Activated CD4-positive, alpha-beta T cell treated with anti-CD3 and anti-CD28 coated beads, Interleukin-2, amount 50 U/mL, for 1 hour (primary cell): ENCODE measurements at regions not wholly inside any gene's neighbourhood (a gene's known extent, or its start where the extent isn't known, plus 50 kb on each side); places are given as distances from the start of the nearest gene placed in this dataset.

ENCODE experiments used
- DNase-seq: peaks from one replicate; pipeline ENCODE4 v3.0.0-alpha.2; 2020

DNA sequence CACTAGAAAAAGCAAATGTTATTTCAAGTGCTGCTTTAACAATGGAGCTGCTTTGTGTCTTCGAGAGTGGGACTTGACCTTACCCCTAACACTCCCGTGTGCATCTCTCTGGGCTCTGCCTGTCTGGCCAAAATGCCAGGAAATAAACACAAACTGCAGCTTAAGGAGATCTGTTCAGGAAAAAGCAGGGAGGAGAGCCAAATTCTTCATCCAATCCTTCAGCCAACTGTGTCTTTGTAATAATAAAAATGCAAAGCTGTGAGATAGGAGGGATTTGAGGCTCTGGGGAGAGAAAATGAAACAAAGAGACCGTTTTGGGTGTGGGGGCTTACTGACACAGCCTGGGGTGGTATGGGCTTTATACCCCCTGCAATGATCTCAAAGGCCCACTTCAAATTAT lies 85.8 kb upstream of the WSCD2 start:
- DNase-seq, result no peak

DNA sequence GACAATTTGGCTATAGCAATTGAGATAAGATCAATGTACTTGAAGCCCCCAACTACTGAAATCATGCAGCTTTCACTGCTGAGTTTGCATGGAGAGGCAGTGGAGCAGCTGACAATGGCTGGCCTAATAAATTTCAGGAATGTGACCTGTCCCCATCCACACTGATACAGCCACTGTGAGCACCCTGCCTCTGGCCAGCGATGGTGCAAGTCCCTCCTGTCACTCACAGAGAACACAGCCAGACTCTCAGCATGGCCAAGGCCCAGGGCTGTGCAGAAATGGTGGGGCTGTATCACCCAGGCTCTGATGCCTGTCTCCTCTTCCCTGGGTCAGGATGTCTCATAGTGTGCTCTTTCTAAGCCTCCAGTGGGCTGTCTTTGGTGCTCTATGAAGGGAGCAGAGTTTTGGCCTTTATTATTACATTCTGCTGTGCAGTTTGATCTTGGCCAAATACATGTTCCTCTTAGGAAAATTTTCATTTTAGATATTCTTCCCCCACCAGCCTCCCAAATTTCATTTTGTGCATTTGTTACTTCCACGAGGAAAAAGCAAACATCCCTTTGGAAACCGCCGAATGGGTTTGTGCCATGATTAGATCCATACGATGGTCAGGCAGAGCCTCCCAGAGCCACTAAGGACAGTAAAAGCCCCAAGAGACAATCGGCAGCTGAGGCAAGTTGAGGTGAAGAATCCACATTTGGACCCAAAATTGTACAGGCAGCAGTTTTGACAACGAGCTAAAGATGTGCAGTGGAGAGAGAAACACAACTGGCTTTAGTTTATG lies 85.1 kb upstream of the WSCD2 start:
- no peak for DNase-seq

DNA sequence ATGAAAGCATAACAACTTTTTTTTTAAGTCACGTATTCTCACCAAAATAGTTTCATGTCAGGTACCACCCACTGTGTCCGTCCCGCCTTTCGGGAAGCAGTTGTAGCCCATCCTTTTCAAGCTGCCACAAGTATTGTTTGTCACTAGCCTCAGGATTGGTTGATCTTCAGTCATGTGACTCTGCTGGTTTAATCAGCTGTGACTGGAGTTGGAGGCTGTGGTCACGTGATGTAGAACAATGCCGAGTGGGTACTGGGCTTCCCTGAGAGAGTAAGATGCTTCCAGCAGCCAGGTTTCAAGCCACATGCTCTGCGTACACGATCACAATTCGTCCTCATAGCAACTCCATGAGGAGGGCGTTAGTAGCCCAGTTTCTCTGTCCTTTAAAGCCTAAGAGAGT lies 83.0 kb upstream of the WSCD2 start:
- DNase-seq, result no peak

DNA sequence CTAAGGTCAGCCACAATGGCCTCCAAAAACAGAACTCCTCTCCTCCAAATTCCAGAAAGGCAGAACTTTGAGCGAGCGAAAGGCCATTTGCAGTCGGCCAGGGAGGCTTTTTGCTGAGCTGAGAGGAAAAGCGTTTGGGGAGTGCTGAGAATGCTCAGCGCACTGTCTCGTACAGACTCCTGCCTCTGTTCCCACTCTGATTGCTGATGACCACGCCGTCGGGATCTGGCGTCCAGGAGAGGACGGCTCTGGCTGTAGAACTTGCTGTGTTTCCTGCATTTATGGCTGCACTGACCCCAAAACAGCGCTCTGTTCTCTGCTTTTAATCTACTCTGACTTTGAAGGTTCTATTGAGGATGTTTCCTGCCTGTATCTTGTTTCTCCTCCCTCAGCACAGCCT lies 82.4 kb upstream of the WSCD2 start:
- no peak for DNase-seq

DNA sequence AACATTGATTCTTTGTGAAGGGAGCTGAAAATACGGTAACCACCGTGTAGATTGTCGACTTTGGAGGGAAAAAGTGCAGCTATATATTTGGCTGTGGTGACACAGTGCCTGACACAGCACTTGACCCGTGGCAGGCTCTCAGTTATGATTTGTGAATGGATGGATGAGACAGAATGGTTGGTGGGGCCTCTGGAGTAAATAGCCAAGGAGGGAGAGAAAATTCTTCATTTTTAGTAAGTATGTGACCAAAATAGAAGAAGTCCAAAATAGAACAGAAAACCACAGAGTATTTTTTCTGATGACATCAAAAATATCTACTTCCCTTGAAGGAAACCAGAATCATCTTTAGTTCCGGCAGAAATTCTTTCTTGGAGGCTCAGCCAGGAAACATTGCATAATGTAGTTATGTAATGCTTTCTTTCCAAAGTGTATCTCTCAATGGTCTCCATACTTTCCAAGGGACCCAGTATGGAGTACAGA lies 82.0 kb upstream of the WSCD2 start:
- no peak for DNase-seq

DNA sequence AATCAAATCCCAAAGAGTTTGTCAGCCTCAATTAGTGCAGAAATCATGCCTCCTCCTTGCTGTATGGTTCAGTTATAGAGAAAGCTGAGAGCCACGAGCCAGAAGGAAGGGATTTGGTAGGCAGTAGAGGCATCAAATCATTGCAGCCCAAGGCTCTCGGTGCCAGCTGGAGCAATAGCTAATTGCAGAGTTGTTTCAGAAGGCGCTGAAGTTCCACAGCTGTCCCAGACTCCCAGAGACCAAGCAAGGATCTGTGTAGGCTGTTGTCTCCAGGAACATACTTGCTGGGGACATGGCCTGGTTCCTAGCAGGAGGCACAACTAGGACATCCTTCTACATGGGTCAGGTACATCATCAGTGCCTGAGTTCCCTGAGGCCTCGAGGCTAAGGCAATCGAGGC lies 80.4 kb upstream of the WSCD2 start:
- DNase-seq, result no peak

DNA sequence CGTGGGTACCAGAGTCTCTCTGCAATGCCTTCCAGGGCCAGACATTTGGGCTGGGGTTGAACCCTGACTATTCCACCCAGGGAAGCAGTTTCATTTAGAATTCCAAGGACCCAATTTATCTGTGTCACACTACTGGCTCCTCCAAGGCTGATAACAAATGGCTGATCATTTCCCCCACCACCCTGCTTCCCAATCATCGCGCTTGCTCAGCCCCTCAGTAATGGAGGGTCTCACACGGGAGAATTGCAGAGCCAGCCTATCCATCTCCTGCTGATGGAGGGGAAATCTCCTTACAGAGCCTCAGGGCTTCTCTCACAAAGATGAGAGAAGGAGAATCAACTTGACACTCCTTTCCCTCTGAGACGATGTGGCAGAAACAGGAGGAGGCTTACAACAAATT lies 78.4 kb upstream of the WSCD2 start:
- no peak for DNase-seq

DNA sequence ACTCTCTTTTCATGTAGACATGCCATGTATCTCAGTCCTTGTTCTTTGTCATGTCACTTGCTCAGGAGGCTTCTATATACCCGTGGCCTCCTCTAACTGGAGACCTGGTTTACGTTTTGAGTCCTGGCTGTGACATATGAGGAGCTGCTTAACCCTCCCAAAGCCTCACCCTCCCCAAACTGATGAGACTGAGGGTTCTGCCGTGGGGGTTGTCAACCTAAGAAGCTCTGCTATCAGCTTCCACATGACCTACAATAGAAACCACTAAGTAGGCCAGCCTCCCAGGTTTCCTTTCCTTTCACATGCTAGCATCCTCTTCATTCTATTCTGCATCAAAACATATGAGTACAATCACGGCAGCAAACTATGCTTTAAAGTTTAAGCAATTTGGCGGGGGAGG lies 76.8 kb upstream of the WSCD2 start:
- DNase-seq, result no peak

DNA sequence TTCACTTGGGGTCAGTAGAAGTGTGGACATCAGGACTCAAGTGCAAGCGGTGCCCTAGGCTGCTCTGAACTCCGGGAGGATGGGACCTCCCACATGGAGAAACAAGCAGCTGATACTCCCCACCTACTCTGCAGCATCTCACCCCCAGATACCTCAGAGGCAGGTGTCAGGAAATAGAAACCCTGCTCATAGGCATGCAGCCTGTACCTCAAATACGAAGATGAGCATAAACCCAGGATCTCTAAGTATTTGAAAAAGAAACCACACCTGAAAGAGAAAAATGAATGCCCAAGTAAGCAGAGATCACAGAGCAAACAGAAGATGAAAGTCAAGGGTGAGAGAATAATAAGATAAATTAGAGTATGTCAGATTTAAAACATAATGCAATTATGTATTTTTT lies 75.6 kb upstream of the WSCD2 start:
- DNase-seq, result no peak

DNA sequence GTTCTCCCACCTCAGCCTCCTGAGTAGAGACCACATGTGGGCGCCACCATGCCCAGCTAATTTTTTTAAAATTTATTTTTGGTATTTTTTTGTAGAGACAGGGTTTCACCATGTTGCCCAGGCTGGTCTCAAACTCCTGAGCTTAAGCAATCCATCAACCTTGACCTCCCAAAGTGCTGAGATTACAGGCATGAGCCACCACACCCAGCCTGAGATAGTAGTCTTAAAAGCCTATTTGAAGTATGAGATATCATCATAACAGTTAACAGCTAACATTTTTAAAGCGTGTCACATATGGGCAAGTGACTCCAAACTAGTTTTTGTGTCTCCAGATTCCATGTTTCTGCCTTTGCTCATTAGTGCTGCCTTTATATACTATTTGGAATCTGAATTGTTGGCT lies 74.6 kb upstream of the WSCD2 start:
- DNase-seq, result no peak

DNA sequence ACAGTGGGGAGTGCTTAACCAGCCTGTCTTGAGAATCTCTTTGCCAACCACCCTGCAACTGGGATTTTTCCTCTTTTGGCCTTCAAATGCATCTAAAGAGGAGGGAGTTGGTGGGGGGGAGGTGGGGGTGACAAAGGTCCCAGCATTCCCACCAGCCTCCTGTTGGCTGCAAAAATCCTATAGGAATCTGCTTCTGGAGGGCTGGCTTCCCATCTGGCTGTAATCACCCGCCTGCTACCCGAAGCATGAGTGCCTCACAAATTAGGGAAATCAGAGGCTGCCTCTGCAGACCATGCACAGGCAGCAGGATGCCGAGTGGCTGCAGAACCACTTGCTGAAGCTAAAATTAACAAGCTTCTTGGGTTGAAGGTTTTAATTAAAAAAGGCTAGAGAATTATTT lies 73.9 kb upstream of the WSCD2 start:
- no peak for DNase-seq

DNA sequence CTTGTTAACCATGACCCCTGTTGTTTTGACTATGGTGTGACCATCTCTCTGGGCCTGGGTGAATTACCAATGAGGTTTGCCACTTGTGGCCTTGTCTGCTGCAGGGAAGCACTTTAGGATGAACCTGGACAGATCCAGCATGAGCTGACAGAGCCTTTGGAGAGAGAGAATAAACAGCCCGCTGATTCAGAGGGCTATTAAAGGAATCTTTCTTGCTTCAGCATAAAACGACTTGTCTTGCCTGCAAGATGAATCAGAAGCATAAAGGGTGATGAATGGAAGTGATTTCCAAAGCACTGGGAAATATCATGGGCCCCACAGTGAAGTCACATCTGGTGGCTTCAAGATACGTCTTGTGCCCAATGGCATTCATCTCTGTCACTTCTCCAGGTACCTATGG lies 69.0 kb upstream of the WSCD2 start:
- no peak for DNase-seq

DNA sequence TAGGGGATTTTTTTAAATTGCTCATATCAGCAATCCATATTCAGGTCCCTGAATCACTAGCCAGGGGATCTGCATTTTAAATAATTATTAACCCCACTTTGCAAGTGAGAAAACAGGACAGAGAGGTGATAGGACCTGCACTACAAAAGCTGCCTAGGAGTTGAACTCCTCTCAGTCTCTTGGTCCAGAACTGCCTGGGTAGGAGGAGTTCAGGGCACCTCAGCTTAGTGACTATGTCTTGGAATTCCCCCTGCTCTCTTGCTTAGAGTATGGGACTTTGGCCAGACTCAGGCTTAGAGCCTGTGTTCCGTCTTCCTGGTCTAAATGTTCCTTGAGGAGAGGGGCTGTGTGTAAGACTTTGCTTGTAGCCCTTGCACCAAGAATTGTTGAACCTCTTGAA lies 68.2 kb upstream of the WSCD2 start:
- DNase-seq, result no peak

DNA sequence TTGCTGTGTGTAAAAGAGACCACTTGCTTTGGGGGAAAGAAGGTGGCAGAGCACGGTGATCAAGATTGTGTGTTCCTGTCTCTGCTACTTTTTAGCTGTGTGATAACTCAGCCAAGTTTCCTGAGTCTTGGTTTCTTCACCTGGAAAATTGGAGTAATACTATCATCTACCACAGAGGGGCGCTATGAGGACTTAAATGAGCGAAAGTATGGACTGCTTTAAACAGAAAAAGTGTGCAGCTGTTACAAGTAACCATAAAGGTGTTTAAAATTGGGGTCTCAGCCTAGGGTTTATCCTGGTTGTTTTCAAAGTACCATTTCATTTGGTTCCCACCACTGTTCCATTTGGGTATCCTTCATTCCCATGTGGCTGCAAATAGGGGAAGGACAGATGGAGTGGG lies 65.9 kb upstream of the WSCD2 start:
- no peak for DNase-seq

DNA sequence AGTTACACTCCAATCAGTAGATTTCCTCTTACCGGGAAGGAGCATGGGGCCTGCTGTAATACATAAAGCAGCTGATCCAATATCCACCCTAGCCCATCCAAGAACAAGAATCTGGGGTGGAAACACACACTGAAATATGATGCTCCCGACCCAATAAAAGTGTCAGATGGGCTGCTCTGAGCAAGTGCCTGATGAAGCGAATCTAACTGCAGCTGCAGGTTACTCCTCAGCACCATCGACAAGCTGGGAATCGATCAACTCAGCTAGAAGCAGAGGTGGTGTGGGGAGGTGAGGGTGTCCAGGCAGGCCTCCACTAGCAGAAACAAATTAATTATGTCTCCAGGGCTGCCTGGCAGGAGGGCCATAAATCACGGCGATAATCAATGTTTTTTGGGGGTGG lies 64.0 kb upstream of the WSCD2 start:
- no peak for DNase-seq

DNA sequence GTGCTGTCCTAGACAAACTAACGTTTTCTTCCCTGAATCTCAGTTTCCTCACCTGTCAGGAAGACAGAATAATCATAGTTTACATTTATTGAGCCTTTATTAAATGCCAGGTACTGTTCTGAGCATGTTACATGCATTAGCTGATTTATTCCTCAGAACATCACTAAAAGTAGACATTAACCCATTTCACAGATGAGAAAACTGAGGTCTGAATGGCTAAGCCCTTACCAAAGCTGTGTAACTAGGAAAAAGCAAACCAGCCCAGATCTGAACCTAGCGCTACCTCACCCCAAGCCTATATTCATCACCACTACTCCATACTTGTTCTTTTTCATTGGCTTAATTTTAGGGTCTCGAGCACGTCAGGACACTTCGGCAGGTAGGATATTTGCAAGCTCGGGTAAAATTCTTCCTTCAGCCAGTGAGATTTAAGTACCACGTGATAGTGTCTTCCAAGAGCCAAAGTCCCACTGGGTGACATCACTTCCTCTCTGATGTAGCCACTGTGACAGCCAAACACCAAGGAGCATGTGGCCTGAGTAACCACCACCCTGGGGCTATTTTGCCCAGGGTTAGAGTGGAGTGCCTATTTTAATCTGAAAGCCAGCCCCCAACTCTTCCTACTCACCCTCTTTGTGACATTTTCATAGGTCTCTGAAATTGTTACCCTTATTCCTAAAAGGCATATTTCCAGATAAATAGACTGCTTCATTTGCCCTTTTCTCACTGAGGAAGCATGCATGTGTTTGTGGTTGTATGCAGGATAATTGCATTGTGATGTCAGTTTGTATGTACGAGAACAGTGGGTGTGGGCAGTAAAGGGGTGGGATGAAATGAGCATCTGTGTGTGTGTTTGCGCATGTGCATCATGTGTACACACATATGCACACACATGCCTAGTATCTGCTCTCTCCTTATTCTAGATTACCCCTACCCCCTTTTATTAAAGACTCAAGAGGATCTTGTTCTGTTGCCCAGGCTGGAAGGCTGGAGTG lies 62.2 kb upstream of the WSCD2 start:
- DNase-seq, result no peak

DNA sequence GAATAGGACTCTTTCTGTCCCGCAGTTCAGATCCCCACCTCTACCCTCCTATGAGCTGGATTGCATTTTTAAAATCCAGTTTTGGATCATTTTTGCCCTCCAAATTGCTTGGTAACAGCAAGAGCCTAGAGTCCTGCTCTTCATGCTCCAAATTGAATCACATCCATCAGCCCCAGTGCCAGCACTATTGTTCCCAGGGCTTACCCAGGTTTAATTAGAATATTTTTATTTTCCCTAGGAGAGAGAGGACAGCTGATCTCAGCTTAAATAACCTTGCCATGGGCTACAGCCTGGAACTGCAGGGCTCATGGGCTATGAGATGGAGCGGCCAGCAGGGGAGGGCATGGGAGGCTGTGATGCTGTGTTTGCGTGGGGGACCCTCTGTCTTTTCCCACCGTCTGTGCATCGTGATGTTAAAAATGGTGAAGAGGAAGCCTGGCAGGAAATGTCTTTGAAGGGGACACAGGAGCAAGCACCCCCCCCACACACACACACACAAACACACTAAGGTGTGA lies 59.4 kb upstream of the WSCD2 start:
- DNase-seq, result no peak

DNA sequence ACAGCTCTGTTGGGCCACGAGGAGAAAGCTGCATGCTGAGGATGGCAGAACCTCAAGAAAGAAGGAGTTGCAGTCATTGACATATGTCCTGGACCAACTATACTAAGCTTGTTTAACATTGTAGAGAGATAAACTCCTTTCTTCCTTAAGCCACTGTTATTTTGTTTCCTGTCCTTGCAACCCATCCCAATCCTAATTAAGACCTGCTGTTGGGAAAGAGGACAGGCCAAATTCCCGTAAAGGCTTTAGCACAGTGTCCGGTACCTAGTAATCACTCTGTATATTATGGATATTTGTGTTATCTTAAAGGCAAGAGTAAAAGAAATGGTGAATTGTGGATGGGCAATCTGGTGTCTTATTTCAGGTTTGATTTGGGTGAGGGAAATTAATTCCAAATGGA lies 53.5 kb upstream of the WSCD2 start:
- no peak for DNase-seq

DNA sequence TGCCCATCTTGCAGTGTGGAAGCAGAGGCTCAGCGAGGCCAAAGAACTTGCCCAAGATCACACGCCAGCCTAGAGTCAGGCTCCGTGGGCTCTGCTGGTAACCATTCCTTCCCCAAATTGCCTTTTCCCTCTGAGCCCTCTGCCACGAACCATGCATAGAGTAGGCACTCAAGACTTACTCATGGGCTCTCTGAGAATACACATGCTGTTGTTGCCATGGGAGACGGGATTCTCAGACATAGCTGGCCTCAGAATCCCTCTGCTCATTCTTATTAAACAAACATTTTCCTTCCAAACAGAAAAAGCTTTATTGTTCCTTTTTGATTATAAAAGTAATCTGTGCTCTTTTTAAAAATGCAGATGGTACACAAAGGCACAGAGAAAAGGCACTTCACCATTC lies 52.5 kb upstream of the WSCD2 start:
- no peak for DNase-seq

DNA sequence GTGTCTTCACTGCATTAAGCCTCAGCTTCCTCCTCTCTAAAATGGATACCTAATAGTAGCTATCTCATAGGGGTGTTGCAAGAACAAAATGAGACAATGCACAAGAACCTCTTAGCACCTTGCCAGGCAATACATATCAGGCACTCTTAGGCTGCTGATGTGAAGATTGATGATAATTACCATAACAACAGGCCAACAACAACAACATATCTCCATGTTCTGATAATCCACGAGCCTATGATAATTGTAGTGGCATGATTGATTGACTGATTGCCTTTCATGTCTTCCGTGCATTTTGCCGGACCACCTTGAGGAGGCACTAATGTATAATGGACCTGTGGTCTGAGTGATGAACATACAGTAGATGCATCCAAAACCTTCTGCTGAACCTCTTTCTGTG lies 50.7 kb upstream of the WSCD2 start:
- no peak for DNase-seq
